T-helper 22 cell (primary cell): ENCODE measurements at regions not wholly inside any gene's neighbourhood (a gene's known extent, or its start where the extent isn't known, plus 50 kb on each side); places are given as distances from the start of the nearest gene placed in this dataset.

Experiments used
- DNase-seq: peaks from one replicate; pipeline ENCODE4 v3.0.0-alpha.2; 2020; ENCODE audit warnings: low read depth

DNA sequence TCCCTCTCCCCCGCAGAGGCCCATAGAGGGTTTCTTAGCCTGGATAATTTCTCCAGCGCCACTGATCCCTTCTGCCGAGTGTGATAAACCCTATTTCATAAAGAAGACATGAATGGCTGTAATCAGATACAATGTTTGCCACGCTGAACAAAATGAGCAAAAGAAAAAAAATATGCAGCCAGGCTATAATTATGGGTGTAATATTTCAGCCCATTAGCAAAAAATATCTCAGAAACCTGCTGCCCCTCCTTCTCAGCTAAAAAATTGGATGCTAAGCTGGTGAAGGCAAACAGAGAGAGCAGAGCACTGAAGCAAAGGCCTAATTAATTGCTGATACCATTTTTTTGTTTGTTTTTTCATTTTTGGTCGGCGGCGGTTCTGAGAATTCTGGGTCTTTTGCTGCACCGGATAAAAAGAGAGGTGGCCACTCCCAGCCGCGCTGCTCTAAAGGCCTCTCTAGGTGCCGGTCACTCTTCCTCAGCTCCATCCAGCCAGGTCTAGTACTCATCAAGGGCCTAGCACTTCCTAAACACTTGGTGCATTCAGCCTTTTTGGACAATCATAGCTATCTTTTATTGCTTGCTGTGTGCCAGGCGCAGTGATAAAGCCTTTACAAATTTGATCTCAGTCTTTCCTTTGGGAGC is 128.7 kb upstream of the TLE3 start:
- no peak for DNase-seq

DNA sequence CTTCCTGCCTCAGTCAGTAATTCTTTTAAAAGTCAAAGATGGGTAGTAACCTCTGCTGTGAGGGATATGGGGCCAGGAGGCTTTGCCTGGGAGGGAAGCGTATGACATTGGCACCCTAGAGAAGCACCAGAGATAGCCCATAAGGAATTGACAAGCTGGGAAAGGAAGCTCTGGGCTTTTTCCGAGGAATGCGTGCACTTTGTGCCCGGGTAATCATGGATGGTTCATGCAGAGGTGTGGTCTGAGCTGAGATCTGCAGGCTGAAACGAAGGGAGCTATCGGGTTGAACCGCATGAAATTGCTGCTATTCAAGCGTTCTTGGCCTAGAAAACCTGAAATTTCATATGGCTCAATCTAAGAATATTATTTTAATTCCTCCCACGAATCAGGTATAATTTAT is 127.7 kb upstream of the TLE3 start:
- no peak for DNase-seq

DNA sequence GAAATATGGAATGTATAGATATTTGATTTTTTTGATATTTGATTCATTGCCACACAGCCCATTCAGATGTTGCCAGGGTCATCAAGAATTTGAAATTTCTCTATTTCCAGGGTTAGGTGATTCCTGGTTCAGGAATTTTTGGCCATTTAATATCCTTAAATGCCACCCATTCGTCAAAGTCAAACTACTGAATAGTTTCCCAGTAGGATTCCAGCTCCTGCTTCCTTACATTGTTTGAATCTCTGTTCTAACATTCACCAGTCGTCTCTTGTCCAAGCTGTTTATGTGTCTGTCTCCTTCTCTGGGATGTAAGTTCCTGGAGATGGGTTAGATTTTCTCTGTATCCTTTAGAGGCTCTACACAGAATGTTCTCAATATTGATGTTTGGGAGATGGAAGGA is 124.9 kb upstream of the TLE3 start:
- DNase-seq = no peak

DNA sequence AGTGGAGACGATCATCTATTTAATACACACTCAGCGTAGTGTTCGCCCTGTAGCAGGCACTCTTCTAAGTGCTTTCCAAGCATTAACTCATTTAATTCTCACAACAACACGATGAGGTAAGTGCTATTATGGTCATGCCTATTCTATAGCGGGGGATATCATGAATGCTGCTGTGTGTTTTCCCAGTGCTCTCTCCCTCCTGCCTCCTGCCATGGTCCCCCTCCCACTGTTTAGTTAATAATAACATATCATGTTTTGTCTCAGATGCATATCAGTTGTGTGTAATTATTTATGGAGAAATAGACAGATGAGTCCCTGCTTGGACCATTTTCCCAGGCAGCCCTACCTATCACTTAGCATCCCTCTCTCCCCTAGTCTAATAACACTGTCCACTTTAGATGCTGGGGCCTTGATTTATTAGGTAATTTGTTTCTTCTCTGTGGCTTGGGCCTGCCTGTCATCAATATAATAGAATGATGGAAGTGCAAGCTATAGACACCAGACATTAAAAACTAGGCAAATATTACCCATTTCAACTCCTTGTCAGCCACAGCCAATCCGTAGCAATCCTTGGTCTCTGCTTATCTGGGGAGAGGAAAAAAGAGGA is 122.9 kb upstream of the TLE3 start:
- DNase-seq = no peak

DNA sequence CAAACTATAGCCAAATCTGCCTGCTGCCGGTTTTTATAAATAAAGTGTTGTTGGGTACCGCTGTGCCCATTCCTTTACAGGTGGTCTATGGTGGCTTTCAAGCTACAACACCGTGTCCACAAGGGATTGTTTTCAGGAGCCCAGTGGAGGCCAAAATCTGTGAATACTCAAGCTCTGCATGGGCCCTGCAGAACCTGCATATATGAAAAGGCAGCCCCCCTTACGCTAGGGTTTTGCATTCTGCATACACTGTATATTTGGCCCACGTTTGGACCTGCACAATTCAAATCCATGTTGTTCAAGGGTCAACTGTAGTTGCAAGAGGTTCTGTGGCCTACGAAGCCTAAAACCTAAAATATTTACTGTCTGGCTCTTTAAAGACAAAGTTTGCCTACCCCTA is 122.2 kb upstream of the TLE3 start:
- DNase-seq = no peak

DNA sequence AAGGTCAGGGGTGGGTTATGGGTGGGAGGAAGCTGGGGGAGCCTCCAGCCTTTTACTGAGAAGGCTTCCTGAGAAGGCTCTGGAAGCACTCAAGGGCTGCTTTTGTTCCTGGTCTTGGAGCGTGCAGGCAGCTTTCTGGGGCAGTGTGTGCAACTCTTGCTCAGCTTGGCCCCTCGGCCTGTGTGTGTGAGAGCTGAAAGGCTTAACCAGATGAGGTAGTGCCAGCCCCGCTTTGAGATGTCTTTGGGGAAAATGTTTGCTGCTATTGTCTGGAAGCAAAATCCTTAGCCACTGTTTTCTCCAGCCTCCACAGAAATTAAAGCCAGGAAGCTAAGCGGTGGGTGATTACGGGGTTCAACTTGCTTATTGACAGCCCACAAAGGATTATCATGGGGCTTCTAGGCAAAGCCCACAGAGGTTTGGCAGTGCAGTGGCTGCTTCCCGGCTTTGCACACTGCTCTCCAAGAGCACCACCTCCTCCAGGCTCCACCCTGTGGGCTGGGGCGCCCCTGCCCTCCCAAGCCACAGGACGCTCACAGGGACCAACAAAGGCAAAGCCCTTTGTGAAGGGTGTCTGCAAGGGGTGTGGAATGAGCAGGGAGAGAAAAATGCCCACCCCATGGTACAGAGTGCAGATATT is 121.7 kb upstream of the TLE3 start:
- DNase-seq = no peak

DNA sequence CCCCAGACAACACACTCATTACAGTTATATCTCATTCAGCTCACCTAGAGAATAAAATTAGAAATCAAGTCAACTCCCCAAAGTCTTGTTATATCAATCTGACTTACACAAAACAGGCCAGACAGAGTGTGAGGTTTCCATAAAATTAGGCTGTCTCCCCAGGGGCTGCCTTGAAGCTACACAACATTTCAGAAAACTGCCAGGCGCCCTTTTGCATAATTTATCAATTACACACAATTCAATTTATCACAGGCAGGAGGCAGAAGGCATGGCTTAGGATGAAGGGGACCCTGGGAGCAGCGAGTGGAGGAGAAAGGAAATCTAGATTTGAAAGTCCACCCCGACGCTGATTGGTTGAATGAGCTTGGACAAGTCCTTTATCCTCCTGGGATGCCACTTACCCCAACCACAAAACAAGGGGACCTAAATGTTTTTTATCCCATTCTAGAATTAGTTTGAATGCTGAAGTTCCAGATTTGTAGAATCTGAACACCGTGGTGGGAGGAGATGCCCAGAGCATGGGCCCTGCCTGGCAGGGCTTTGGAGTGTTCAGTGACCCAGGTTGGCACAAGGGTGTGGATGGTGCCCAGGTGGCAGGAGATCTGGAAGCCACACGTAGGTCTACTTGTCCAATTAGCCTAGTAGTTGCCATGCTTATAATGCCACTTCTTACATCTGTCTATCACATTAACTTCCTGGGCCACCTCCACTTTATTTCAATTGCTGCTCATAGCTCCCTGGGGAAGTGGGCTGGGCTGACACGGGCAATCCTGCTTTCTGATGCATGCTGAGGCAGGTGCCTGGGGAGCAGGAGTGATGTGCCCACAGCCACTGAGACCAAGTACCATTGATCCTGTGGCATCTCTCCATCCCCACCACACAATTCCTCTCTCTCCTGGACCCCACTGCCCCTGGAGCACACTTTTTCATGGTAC is 119.8 kb upstream of the TLE3 start:
- DNase-seq = no peak

DNA sequence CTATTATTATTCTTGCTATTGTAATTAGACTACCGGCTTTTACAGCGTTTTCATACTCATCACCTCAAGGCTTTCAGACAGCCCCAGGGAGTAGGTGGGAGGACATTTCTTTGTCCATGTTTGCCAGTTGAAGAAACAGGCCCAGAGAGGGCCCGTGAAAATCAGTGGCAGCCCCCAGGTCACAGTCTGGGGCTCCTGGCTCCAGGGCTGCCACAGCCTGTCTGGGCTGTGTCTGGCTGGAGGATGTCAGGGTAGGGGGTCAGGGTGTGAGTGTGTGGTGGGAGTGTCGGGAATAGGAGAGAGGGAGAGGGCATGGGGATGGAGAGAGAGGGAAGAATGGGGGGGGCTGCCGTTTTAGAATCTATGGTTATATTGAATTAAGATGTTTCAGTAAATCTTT is 118.2 kb upstream of the TLE3 start:
- DNase-seq = no peak

DNA sequence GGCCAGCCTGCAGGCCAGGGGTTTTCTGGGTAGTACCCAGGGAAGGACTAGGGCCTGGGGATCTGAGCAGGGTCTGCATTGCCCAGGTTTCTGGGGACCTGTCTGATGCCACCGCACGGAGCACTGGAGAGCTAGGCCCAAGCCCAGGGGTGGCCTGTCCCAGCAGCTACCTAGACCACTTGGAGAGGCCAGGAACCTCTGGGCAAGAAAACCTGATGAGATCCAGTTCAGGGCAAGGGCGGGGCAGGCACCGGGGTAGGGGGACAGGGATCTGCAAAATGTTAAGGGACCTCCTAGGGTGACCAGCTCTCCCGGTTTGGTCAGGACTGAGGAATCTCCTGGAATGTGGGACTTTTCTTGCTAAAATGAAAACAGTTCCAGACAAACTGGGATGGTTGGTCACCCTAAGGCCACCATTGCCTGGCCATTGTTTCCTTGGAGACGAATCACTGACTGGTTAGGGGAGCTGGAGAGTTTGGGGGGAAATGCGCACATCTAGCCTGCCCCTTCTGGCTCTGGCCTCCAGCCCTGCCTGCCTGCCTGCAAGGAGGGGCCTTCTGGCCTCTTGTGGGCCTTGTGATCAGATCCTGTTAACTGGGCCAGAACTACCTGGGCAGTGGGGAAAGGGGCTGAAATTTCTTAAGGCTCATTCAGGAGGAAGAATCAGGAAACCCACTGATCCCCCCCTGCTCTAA is 117.4 kb upstream of the TLE3 start:
- no peak for DNase-seq

DNA sequence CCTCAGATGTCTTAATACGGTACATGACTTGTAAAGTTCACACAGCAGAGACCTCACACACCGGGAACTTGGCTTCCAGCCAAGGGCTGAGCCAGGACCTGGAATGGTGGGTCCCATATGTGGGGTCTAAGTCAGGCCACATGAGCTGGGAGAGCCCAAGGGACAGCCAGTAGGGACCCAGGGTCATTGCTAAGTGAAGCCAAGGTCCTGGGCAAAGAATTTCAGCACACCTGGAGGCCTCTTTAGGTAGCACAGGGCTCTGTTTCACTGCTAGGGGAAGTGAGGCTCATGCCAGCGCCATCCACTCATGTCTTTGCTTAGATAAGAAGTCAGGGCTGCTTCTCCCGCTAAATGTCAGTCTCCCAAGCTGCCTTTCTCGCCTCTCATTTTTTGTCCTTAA is 116.6 kb upstream of the TLE3 start:
- DNase-seq = no peak

DNA sequence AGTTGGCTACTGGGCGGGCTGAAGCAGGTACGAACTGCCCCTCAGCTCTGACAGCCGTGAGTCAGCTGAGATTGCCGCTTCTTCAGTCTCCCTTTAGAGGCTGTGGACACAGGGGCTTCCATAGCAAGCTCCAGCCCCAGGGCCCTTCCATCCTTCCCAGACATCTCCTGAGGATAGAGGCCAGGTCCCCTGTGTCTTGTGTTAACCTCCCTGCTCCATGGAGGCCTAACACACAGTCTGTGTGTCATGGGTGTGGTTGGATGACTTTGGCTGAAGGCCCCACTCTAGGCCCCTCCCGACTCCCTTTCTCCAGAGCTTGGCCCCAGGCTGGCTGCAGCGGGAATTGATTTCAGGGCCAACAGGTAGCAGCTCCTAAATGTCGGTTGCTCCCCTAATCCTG is 116.1 kb upstream of the TLE3 start:
- DNase-seq = no peak

DNA sequence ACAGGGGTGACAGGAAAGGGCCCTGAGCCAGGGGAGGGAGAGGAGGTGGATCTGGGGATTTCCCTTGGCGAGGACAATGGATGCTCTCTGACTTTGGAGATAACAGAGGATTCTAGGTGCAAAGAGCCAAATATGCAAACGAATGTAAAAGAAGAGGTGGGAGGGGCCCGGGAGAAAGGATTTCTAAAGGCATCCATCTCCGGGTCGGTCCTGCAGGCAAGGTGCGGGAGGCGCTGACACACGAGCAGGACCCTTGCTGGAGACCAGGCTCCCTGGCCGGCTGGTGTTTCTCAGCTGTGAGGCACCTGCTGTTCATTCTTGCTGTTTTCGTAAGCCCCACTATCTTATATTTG is 115.2 kb upstream of the TLE3 start:
- no peak for DNase-seq

DNA sequence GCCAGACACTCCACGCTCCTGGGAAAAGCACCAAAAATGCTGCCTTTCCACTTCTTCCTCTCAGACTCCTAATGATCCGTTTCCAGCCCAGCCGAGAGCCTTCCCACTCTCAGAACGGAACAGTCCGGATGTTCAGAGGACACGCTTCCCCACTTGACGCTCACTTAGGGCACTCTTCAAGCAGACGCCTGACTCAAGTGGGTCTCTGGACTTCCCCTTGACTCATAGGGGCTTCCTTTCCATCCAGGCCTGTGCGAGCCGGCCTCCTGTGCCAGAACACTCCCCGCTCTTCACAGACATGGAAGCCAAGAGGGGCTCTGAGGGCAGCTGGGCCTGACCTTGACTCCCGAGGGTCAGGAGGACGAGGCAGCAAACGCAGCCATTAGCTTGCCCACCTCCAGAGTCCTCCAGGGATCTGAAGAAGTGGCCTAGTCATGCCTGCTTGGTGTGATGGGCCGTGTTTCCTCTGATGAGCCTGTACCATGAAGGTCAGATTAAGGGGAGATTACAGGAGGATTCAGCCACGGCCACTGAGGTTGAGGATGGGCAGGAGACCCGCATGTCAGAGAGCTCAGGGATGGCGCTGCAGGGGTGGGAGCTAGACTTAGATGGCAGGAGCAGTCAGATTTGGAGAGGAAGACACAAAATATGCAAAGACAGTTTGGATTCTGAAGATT is 114.7 kb upstream of the TLE3 start:
- DNase-seq = no peak

DNA sequence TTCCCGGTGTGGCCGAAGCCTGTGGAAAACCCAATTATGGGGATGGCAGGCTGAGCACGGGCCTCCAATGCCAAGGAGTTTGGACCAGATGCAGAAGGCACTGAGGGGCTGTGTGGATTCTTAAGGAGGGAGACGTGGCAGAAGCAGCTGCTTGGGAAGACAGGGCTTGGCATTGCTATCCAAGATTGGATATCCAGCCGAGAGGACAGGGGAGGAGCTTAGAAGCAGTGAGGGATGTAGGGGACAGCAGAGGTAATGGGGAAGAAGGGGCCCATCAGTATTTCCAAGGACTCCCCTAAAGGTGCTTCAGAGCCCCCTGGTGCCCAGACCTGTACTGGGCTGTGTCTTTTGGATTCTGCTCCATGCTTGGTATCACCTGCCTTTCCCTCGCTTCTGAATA is 112.8 kb upstream of the TLE3 start:
- DNase-seq = no peak

DNA sequence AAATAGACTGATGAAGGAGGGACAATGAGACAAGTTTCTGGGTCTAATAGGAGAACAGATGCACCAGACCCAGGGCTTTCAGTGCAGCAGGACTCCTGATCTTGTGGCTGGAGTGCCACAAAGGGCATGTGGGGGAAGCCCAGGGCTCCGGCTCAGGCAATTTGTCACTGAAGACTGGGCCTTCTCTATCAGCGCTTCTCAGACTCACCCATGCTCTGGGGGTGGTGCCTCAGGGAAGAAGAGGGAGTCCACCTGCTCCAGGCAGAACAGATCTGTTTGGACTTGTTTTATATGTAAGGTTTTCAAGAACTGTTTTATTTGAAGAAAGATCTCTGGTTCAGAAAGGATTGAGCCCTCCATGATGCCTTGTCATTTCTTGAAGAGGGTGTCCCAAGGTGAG is 112.4 kb upstream of the TLE3 start:
- DNase-seq = no peak

DNA sequence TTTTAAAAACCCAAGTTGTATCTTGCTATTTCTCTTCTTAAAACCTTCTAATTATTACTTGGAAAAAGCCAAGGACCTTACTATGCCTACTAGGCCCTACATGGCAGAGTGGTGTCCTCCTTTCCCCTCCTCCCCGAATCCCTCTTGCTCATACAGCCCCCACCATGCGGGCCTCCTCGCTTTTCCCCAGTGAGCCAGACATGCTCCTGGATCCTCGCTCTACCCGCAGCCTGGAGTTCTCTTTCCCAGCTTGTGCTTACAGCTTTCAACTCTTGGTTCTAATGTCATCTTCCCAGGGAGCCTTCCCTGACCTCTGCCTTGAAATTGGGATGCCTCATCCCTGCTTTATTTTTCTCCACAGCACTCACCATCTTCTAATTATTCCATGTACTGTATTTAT is 111.8 kb upstream of the TLE3 start:
- DNase-seq = no peak

DNA sequence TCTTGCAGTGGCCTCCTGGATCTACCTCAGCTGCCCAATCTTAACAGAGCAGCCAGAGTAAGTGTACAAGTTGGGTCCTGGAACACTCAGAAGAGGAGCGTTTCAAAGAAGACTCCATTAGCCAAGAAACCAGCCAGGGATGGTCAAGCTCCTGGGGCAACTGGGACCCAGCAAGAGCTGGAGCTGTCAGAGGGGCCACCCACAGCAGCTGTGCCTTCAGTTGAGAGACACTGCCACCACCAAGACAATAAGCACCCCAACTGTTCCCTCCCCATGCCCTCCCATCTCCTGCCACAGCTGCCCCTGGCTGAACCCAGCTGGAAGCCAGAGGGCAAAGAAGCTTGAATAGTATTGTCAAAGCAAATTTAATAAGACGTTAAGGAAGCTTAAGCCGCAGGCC is 110.6 kb upstream of the TLE3 start:
- DNase-seq = no peak

DNA sequence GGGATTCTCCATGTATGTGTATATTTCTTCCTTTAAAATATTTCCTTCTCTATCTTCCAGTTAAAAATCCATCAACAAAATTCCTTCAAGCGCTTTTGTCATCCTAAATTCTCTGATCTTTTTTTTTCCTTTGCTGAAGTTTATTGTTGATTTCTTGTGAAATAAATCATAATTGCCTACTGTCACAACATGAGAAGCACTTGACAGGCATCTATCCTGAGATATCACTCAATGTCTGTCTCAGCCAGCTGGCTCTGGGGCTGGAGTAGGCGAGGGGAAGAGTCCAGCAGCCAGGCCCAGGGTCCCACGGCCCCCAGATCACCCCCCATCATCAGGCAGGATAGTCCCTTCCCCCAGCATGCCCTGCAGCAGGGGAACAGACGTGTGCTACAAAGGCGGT is 109.0 kb upstream of the TLE3 start:
- no peak for DNase-seq

DNA sequence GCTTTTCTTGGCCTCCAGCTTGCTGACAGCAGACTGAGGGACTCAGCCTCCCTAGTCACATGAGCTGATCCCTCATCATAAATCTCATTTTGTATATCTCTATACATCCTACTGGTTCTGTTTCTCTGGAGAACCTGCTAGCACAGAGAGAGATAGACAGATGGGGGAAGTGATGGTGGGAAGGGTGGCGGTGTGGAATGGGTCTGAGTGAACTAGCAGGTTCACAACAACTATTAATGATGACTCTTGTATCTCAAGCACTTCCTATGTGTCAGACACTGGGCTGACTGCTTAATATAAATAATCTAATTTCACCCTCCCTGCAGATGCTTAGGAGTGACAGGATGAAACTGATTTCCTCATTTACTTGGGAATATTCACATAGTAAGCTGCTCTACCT is 106.9 kb upstream of the TLE3 start:
- DNase-seq = no peak

DNA sequence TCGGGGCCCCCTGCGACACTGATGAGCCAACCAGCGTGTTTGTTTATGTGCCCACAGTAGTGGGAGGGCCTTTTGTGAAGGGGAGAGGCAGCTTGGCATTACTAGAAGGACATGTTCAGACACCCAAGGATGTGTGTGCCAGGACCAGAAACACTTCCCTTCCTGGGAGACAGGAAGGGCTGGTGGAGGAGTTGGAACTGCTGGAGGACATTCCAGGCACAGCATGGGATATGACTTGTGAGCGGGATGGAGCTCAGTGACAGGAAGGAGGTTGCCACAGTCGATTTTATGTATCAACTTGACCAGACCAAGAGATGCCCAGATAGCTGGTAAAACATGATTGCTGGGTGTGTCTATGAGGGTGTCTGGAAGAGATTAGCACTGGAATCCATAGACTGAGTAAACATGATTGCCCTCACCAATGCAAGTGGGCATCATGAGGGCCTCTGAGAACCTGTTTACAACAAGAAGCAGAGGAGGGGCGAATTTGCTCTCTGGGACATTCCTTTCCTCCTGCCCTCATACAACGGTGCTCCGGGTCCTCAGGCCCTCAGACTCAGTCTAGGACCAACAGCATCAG is 106.4 kb upstream of the TLE3 start:
- DNase-seq = no peak

DNA sequence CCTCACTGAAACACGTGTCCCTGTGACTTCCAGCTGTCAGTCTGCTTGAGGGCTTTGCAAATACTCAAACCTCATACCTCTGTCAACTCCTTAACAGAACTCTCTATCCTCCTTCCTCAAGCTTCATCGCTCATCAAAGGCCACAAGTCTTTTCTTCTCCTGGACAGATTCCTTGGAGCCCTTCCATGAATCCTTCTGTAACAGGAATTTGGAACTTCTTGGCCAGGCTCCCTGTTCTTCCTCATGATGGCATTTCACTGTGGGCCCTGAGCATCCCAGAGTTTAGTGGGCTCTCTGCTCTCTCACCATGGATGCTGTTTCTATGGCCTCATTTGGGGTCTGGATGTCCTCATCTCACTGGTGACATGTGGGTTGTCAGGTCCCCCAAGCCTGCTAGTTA is 105.0 kb upstream of the TLE3 start:
- no peak for DNase-seq

DNA sequence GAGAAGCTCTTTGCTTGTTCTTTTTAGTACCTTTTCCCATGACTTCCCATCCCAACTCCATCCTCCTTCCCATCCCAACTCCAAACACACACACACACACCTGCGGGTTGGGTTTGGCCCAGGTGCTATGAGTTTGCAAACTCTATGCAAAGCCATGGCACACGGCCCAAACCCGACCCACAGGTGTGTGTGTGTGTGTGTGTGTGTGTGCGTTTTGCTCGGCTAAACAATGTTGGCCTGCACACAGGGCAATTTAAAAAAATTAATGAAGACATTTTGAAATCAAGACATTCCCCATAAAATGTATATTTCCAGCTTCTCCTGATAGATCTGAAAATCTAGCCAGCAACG is 103.7 kb upstream of the TLE3 start:
- no peak for DNase-seq
